ENCODE measurements at regions not wholly inside any gene's neighbourhood (a gene's known extent, or its start where the extent isn't known, plus 50 kb on each side); places are given as distances from the start of the nearest gene placed in this dataset.

GRCh38 chr6:62940848-62941247 lies 270.4 kb upstream of the FKBP1C start:
- no peak overlapping the region for H3K4me3 ChIP-seq (ENCODE audit: low read depth, low read length)

GRCh38 chr6:62942000-62942399 lies 269.3 kb upstream of the FKBP1C start:
- H3K4me3 ChIP-seq (ENCODE audit: low read depth, low read length): no peak overlapping the region
- TF ChIP-seq CTCF (IDR thresholded peaks at IDR 0.05; ENCODE audit: low read depth, low read length, missing control alignments): no peak
- DNase-seq (ENCODE audit: low read depth): no peak

More at GRCh38 chr6:62940848-62941247, 270.4 kb upstream of the FKBP1C start:
- DNase-seq (ENCODE audit: low read depth): no peak
- no peak for TF ChIP-seq CTCF (IDR thresholded peaks at IDR 0.05; ENCODE audit: low read depth, low read length, missing control alignments)

GRCh38 chr6:62968834-62969233 lies 242.4 kb upstream of the FKBP1C start:
- H3K4me3 ChIP-seq (ENCODE audit: low read depth, low read length): no peak overlapping the region
- no peak for TF ChIP-seq CTCF (IDR thresholded peaks at IDR 0.05; ENCODE audit: low read depth, low read length, missing control alignments)
- no peak for DNase-seq (ENCODE audit: low read depth)

- no peak for TF ChIP-seq CTCF (IDR thresholded peaks at IDR 0.05; ENCODE audit: low read depth, low read length, missing control alignments)
- DNase-seq (ENCODE audit: low read depth): no peak
- H3K4me3 ChIP-seq (ENCODE audit: low read depth, low read length): no peak overlapping the region
Observed at GRCh38 chr6:62971976-62972658, 239.2 kb upstream of the FKBP1C start.

GRCh38 chr6:62974452-62974851 lies 236.8 kb upstream of the FKBP1C start:
- DNase-seq (ENCODE audit: low read depth): no peak
- TF ChIP-seq CTCF (IDR thresholded peaks at IDR 0.05; ENCODE audit: low read depth, low read length, missing control alignments): no peak
- H3K4me3 ChIP-seq (ENCODE audit: low read depth, low read length): no peak overlapping the region

- no peak overlapping the region for H3K4me3 ChIP-seq (ENCODE audit: low read depth, low read length)
- no peak for DNase-seq (ENCODE audit: low read depth)
- TF ChIP-seq CTCF (IDR thresholded peaks at IDR 0.05; ENCODE audit: low read depth, low read length, missing control alignments): no peak
Observed at GRCh38 chr6:62976566-62976965, 234.7 kb upstream of the FKBP1C start.

GRCh38 chr6:62978920-62979319 lies 232.3 kb upstream of the FKBP1C start:
- H3K4me3 ChIP-seq (ENCODE audit: low read depth, low read length): no peak overlapping the region
- no peak for TF ChIP-seq CTCF (IDR thresholded peaks at IDR 0.05; ENCODE audit: low read depth, low read length, missing control alignments)
- no peak for DNase-seq (ENCODE audit: low read depth)

Measured in GM12864 (cell line).